HEK293T (cell line): ENCODE measurements at regions not wholly inside any gene's neighbourhood (a gene's known extent, or its start where the extent isn't known, plus 50 kb on each side); places are given as distances from the start of the nearest gene placed in this dataset.

ENCODE experiments used
- BHLHE40 ChIP-seq: fragments of 450-650 bp; IDR thresholded peaks from 2 replicates; pipeline ENCODE4 v1.6.1; 2016; ENCODE audit warnings: mild to moderate bottlenecking, moderate library complexity, borderline replicate concordance
- FOXM1 ChIP-seq: fragments of 450-650 bp; IDR thresholded peaks from 2 replicates; pipeline ENCODE4 v1.6.1; 2017; ENCODE audit warnings: mild to moderate bottlenecking, borderline replicate concordance
- SUZ12 ChIP-seq: fragments of 450-650 bp; IDR thresholded peaks from 2 replicates; pipeline ENCODE4 v1.6.1; 2016; ENCODE audit warnings: mild to moderate bottlenecking
- TARDBP ChIP-seq: fragments of 450-650 bp; IDR thresholded peaks from 2 replicates; pipeline ENCODE4 v1.6.1; 2016

DNA sequence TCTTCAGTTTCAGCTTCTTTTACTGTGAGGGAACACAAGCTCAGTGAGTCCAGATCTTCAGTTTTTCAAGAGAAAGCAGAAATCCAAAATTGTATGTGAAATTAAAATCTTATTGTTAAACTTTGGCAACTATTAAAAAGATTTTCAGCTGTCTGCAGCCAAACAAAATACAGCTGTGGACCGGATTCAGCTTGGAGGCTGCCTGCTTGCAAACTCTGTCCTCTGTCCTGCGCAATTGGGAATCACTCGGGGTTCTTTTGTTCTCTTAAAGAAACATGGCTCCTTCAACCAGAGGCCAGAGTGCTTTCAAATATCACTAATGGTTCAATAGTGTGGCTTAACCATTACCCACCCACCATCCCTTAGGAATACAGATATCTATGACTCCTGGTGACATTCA lies 201.2 kb downstream of the CHIC2 start:
- TF ChIP-seq BHLHE40 (no peak), TARDBP (no peak), FOXM1 (no peak), SUZ12 (no peak)
